HEK293 (cell line): ENCODE measurements at regions not wholly inside any gene's neighbourhood (a gene's known extent, or its start where the extent isn't known, plus 50 kb on each side); places are given as distances from the start of the nearest gene placed in this dataset.

Experiments used
- CTCF ChIA-PET: fragments of 350-600 bp; formaldehyde crosslinking; extraction: SDS; loops from one replicate; lab custom pipeline; 2021; ENCODE audit warnings: antibody characterized with exemption; lab: Yijun Ruan, JAX
- POLR2A ChIA-PET: fragments of 300-600 bp; formaldehyde crosslinking; extraction: SDS; loops from one replicate; lab custom pipeline; 2020; ENCODE audit warnings: antibody characterized with exemption, inconsistent platforms; lab: Yijun Ruan, JAX
- H3K27ac ChIP-seq: fragments of 200-500 bp; sonication (Bioruptor generic); 2 replicates; pipeline ENCODE4 v1.5.1; 2014; ENCODE audit warnings: low read depth, low read length, control low read depth, inconsistent platforms; ENCODE audit errors: extremely low read depth
- H3K36me3 ChIP-seq, 2 experiments: fragments of 200-500 bp in 1 of 2; sonication (Bioruptor generic) in 1 of 2; 1 replicate in 1 of 2; 2 replicates in 1 of 2; pipeline ENCODE4 v1.5.1; 2014 to 2017; ENCODE audit warnings: inconsistent platforms in 2 of 2, low read length in 2 of 2; ENCODE audit not compliant: control insufficient read depth in 2 of 2, insufficient read depth in 1 of 2
- H3K4me1 ChIP-seq: fragments of 200-500 bp; sonication (Bioruptor generic); 2 replicates; pipeline ENCODE4 v1.5.1; 2014; ENCODE audit warnings: mild to moderate bottlenecking, low read length, inconsistent platforms; ENCODE audit not compliant: control insufficient read depth, insufficient read depth
- H3K4me3 ChIP-seq: 2 replicates; pipeline ENCODE4 v1.5.1; 2011; ENCODE audit warnings: low read depth, mild to moderate bottlenecking, control low read depth, low read length, moderate library complexity
- H3K9me3 ChIP-seq: fragments of 200-500 bp; sonication (Bioruptor generic); 2 replicates; pipeline ENCODE4 v1.5.1; 2014; ENCODE audit warnings: low read depth, low read length, inconsistent platforms; ENCODE audit not compliant: control insufficient read depth, insufficient read depth
- BCL11B ChIP-seq: fragments of 450-650 bp; formaldehyde crosslinking; IDR thresholded peaks from 2 replicates; pipeline ENCODE4 v1.5.1; 2016; ENCODE audit warnings: low read depth, missing biosample characterization, missing genetic modification characterization
- KLF16 ChIP-seq: fragments of 450-650 bp; formaldehyde crosslinking; IDR thresholded peaks from 2 replicates; pipeline ENCODE4 v1.5.1; 2017; ENCODE audit warnings: missing biosample characterization, missing genetic modification characterization
- PRDM2 ChIP-seq: fragments of 450-650 bp; formaldehyde crosslinking; IDR thresholded peaks from 2 replicates; pipeline ENCODE4 v1.5.1; 2016; ENCODE audit warnings: missing biosample characterization, missing genetic modification characterization, borderline replicate concordance
- REST ChIP-seq: fragments of 450-650 bp; formaldehyde crosslinking; IDR thresholded peaks from 2 replicates; pipeline ENCODE4 v1.5.1; 2016; ENCODE audit warnings: missing biosample characterization, missing genetic modification characterization
- SCRT1 ChIP-seq: fragments of 450-650 bp; formaldehyde crosslinking; IDR thresholded peaks from 2 replicates; pipeline ENCODE4 v1.5.1; 2016; ENCODE audit warnings: missing biosample characterization, missing genetic modification characterization, borderline replicate concordance
- ZBTB21 ChIP-seq: fragments of 450-650 bp; formaldehyde crosslinking; IDR thresholded peaks from 2 replicates; pipeline ENCODE4 v1.5.1; 2017; ENCODE audit warnings: missing biosample characterization, missing genetic modification characterization
- ZBTB7A ChIP-seq: fragments of 450-650 bp; formaldehyde crosslinking; IDR thresholded peaks from 2 replicates; pipeline ENCODE4 v1.5.1; 2016; ENCODE audit warnings: low read depth, missing biosample characterization, missing genetic modification characterization
- ZIC2 ChIP-seq: fragments of 450-650 bp; formaldehyde crosslinking; IDR thresholded peaks from 2 replicates; pipeline ENCODE4 v1.5.1; 2016; ENCODE audit warnings: missing biosample characterization, missing genetic modification characterization
- ZNF184 ChIP-seq: fragments of 450-650 bp; IDR thresholded peaks from 2 replicates; pipeline ENCODE4 v1.5.1; 2018; ENCODE audit warnings: missing biosample characterization, mild to moderate bottlenecking, missing genetic modification characterization
- ZNF266 ChIP-seq: fragments of 450-650 bp; formaldehyde crosslinking; IDR thresholded peaks from 2 replicates; pipeline ENCODE4 v1.5.1; 2016; ENCODE audit warnings: missing biosample characterization, missing genetic modification characterization, low read depth
- ZNF544 ChIP-seq: fragments of 450-650 bp; formaldehyde crosslinking; IDR thresholded peaks from 2 replicates; pipeline ENCODE4 v1.5.0; 2017; ENCODE audit warnings: missing biosample characterization, missing genetic modification characterization
- ZNF600 ChIP-seq: fragments of 450-650 bp; formaldehyde crosslinking; IDR thresholded peaks from 2 replicates; pipeline ENCODE4 v1.5.1; 2016; ENCODE audit warnings: missing biosample characterization, missing genetic modification characterization
- ZNF610 ChIP-seq: fragments of 450-650 bp; formaldehyde crosslinking; IDR thresholded peaks from 2 replicates; pipeline ENCODE4 v1.5.1; 2016; ENCODE audit warnings: missing biosample characterization, missing genetic modification characterization, borderline replicate concordance

GRCh38 chr13:109843695-109844094, 57.3 kb upstream of the IRS2 start (continued):
- TF ChIP-seq ZBTB21 (no peak), REST (tag by site-specific recombination) (no peak), PRDM2 (tag by site-specific recombination) (no peak), ZNF610 (no peak), ZNF544 (tag by site-specific recombination) (no peak)

- ChIA-PET POLR2A (no interaction called here), CTCF (no interaction called here)
- Histone ChIP-seq H3K4me3 (no peak overlapping the region), H3K4me1 (no peaks in the 10 kb centered on the region), H3K27ac (no peak overlapping the region), H3K36me3 (no peaks in the 10 kb centered on the region), H3K9me3 (no peaks in the 10 kb centered on the region)
- TF ChIP-seq KLF16 (no peak), ZIC2 (peak; percentile 51)
Measured at GRCh38 chr13:109842212-109842920, 56.0 kb upstream of the IRS2 start.

- Histone ChIP-seq H3K27ac (no peak overlapping the region), H3K36me3 (no peaks in the 10 kb centered on the region), H3K4me1 (no peaks in the 10 kb centered on the region), H3K9me3 (no peaks in the 10 kb centered on the region), H3K4me3 (no peak overlapping the region)
- CTCF ChIA-PET = interaction anchor here (0.6 kb wide), 1 partner anchor 265 kb away, joined by 4 read pairs; no protein-coding TSS in a partner anchor
- POLR2A ChIA-PET = no interaction called here
- TF ChIP-seq BCL11B (no peak), ZBTB7A (tag by site-specific recombination) (no peak), ZNF184 (tag by site-specific recombination) (no peak), ZNF266 (tag by site-specific recombination) (no peak), SCRT1 (tag by site-specific recombination) (no peak), ZNF600 (tag by site-specific recombination) (no peak)
Measured at GRCh38 chr13:109840893-109841287, 54.5 kb upstream of the IRS2 start.
